Sciatic nerve (tissue), 2 donors: ENCODE measurements at regions not wholly inside any gene's neighbourhood (a gene's known extent, or its start where the extent isn't known, plus 50 kb on each side); places are given as distances from the start of the nearest gene placed in this dataset.
"Not testable (repeated sequence)": the region's sequence is repeated elsewhere in the genome, so short reads cannot be mapped to it uniquely, and the experiment has no call there.

Experiments
- ATAC-seq: fragments of 200-7000 bp; cut with Tn5 transposase; one replicate; pipeline ENCODE4 v1.9.1; 2020; ENCODE audit warnings: mild to moderate bottlenecking, moderate library complexity
- DNase-seq: peaks from one replicate; pipeline ENCODE4 v3.0.0-alpha.2; 2020; ENCODE audit warnings: low spot score
- intact Hi-C: fragments of 100-400 bp; cut with DNase I; formaldehyde crosslinking; loops from one replicate; pipeline ENCODE4 v1.14.2; 2022
- donor health status: DM: no; HTN: no; CAD: no.
- donor health status: DM: no; HTN: no; CAD: no.

GRCh38 chr9:118640836-118641560 is 728.2 kb downstream of the BRINP1 start:
- no peak for DNase-seq
- intact Hi-C loops = no loop called here
- no peak for ATAC-seq

- ATAC-seq (no peak), DNase-seq (no peak)
- intact Hi-C loops = no loop called here
These were observed 726.1 kb downstream of the BRINP1 start for GRCh38 chr9:118643118-118643517.

- intact Hi-C loops = no loop called here
These were observed 725.2 kb downstream of the BRINP1 start for GRCh38 chr9:118644066-118644465.

GRCh38 chr9:118647331-118647730 is 721.9 kb downstream of the BRINP1 start:
- ATAC-seq = no peak
- no peak for DNase-seq
- intact Hi-C loops = no loop called here

More at GRCh38 chr9:118644066-118644465, 725.2 kb downstream of the BRINP1 start:
- ATAC-seq (no peak), DNase-seq (no peak)

- ATAC-seq (no peak), DNase-seq (no peak)
- intact Hi-C loops = no loop called here
These were observed 718.8 kb downstream of the BRINP1 start for GRCh38 chr9:118650417-118650816.

GRCh38 chr9:118651511-118651910 is 717.7 kb downstream of the BRINP1 start:
- no peak for ATAC-seq
- no peak for DNase-seq
- intact Hi-C loops = no loop called here

- intact Hi-C loops = no loop called here
- no peak for DNase-seq
- ATAC-seq = no peak
These were observed 717.0 kb downstream of the BRINP1 start for GRCh38 chr9:118652258-118652657.

GRCh38 chr9:118652912-118653311 is 716.3 kb downstream of the BRINP1 start:
- intact Hi-C loops = no loop called here
- DNase-seq (no peak), ATAC-seq (no peak)

- ATAC-seq (no peak), DNase-seq (no peak)
- intact Hi-C loops = no loop called here
These were observed 710.2 kb downstream of the BRINP1 start for GRCh38 chr9:118659011-118659410.

- intact Hi-C loops = no loop called here
- ATAC-seq (no peak), DNase-seq (no peak)
These were observed 703.9 kb downstream of the BRINP1 start for GRCh38 chr9:118665226-118665919.

- DNase-seq (no peak), ATAC-seq (no peak)
- intact Hi-C loops = no loop called here
These were observed 699.0 kb downstream of the BRINP1 start for GRCh38 chr9:118670011-118670953.

- ATAC-seq (no peak), DNase-seq (no peak)
- intact Hi-C loops = no loop called here
These were observed 694.3 kb downstream of the BRINP1 start for GRCh38 chr9:118674942-118675341.

GRCh38 chr9:118677936-118678653 is 691.1 kb downstream of the BRINP1 start:
- intact Hi-C loops, DNase-seq, ATAC-seq: not testable (repeated sequence)

- ATAC-seq (no peak), DNase-seq (no peak)
These were observed 682.3 kb downstream of the BRINP1 start for GRCh38 chr9:118686959-118687358.

GRCh38 chr9:118689280-118689679 is 680.0 kb downstream of the BRINP1 start:
- intact Hi-C loops = no loop called here
- ATAC-seq (no peak), DNase-seq (no peak)

More at GRCh38 chr9:118686959-118687358, 682.3 kb downstream of the BRINP1 start:
- intact Hi-C loops = no loop called here

GRCh38 chr9:118692613-118693012 is 676.6 kb downstream of the BRINP1 start:
- ATAC-seq = no peak
- no peak for DNase-seq
- intact Hi-C loops = no loop called here

- intact Hi-C loops = no loop called here
- ATAC-seq (no peak), DNase-seq (no peak)
These were observed 675.6 kb downstream of the BRINP1 start for GRCh38 chr9:118693645-118694044.

- ATAC-seq, DNase-seq, intact Hi-C loops: not testable (repeated sequence)
These were observed 674.0 kb downstream of the BRINP1 start for GRCh38 chr9:118695249-118695648.

- intact Hi-C loops = no loop called here
- ATAC-seq = no peak
- no peak for DNase-seq
These were observed 667.2 kb downstream of the BRINP1 start for GRCh38 chr9:118701985-118702384.
